H9 (cell line): ENCODE measurements at regions not wholly inside any gene's neighbourhood (a gene's known extent, or its start where the extent isn't known, plus 50 kb on each side); places are given as distances from the start of the nearest gene placed in this dataset.

Source experiments
- DNase-seq: peaks from one replicate; pipeline ENCODE4 v3.0.0-alpha.2; 2017
- H2AFZ ChIP-seq: one replicate; pipeline ENCODE4 v1.6.1; 2013; ENCODE audit warnings: mild to moderate bottlenecking, low read length, control low read depth, moderate library complexity
- H2AK5ac ChIP-seq: 2 replicates; pipeline ENCODE4 v1.6.1; 2013; ENCODE audit warnings: low read length, control low read depth, mixed read lengths; ENCODE audit not compliant: insufficient read length
- H2BK120ac ChIP-seq: one replicate; pipeline ENCODE4 v1.6.1; 2013; ENCODE audit warnings: low read depth, mild to moderate bottlenecking, low read length, control low read depth, inconsistent platforms; ENCODE audit not compliant: poor library complexity, severe bottlenecking
- H2BK12ac ChIP-seq: 2 replicates; pipeline ENCODE4 v1.6.1; 2013; ENCODE audit warnings: low read length, control low read depth, mixed read lengths, low read depth; ENCODE audit not compliant: insufficient read length
- H2BK15ac ChIP-seq: 2 replicates; pipeline ENCODE4 v1.6.1; 2013; ENCODE audit warnings: low read depth, low read length, control low read depth
- H2BK20ac ChIP-seq: one replicate; pipeline ENCODE4 v1.6.1; 2013; ENCODE audit warnings: low read depth, mild to moderate bottlenecking, low read length, control low read depth, inconsistent platforms; ENCODE audit not compliant: poor library complexity, severe bottlenecking
- H2BK5ac ChIP-seq: 2 replicates; pipeline ENCODE4 v1.6.1; 2013; ENCODE audit warnings: low read length, control low read depth, mixed read lengths; ENCODE audit not compliant: insufficient read length
- H3K14ac ChIP-seq: 2 replicates; pipeline ENCODE4 v1.6.1; 2013; ENCODE audit warnings: low read length, control low read depth; ENCODE audit not compliant: insufficient read depth
- H3K18ac ChIP-seq: 2 replicates; pipeline ENCODE4 v1.6.1; 2013; ENCODE audit warnings: low read depth, mild to moderate bottlenecking, mixed read lengths, low read length, control low read depth; ENCODE audit not compliant: insufficient read length
- H3K23ac ChIP-seq: 2 replicates; pipeline ENCODE4 v1.6.1; 2013; ENCODE audit warnings: low read length, control low read depth, mixed read lengths, low read depth; ENCODE audit not compliant: insufficient read length
- H3K23me2 ChIP-seq: 2 replicates; pipeline ENCODE4 v1.6.1; 2013; ENCODE audit warnings: low read depth, mild to moderate bottlenecking, mixed read lengths, low read length, control low read depth; ENCODE audit not compliant: insufficient read length, poor library complexity, severe bottlenecking
- H3K27ac ChIP-seq: 2 replicates; pipeline ENCODE4 v1.5.1; 2013; ENCODE audit warnings: low read length, control low read depth, mixed read lengths, low read depth; ENCODE audit not compliant: insufficient read length
- H3K27me3 ChIP-seq: 2 replicates; pipeline ENCODE4 v1.6.1; 2013; ENCODE audit warnings: low read length, control low read depth, inconsistent platforms; ENCODE audit not compliant: insufficient read depth
- H3K4ac ChIP-seq: 2 replicates; pipeline ENCODE4 v1.6.1; 2013; ENCODE audit warnings: low read depth, mild to moderate bottlenecking, control low read depth, inconsistent platforms, low read length, moderate library complexity
- H3K4me1 ChIP-seq: 2 replicates; pipeline ENCODE4 v1.6.1; 2013; ENCODE audit warnings: low read length, control low read depth, inconsistent platforms; ENCODE audit not compliant: insufficient read depth
- H3K4me2 ChIP-seq: 2 replicates; pipeline ENCODE4 v1.6.1; 2013; ENCODE audit warnings: low read length, control low read depth, mixed read lengths; ENCODE audit not compliant: insufficient read length, insufficient read depth
- H3K56ac ChIP-seq: 2 replicates; pipeline ENCODE4 v1.6.1; 2013; ENCODE audit warnings: low read depth, mild to moderate bottlenecking, mixed read lengths, low read length, control low read depth; ENCODE audit not compliant: insufficient read length
- H3K79me1 ChIP-seq: 2 replicates; pipeline ENCODE4 v1.6.1; 2013; ENCODE audit warnings: low read depth, mild to moderate bottlenecking, moderate library complexity, low read length, control low read depth, inconsistent platforms; ENCODE audit not compliant: insufficient read depth, poor library complexity, severe bottlenecking
- H3K79me2 ChIP-seq: 2 replicates; pipeline ENCODE4 v1.6.1; 2013; ENCODE audit warnings: low read length, control low read depth, inconsistent platforms; ENCODE audit not compliant: insufficient read depth
- H3K9ac ChIP-seq: 2 replicates; pipeline ENCODE4 v1.6.1; 2013; ENCODE audit warnings: low read length, control low read depth, mixed read lengths; ENCODE audit not compliant: insufficient read length; ENCODE audit errors: extremely low read depth
- H3K9me3 ChIP-seq: one replicate; pipeline ENCODE4 v1.6.1; 2013; ENCODE audit warnings: low read depth, low read length, inconsistent platforms; ENCODE audit not compliant: control insufficient read depth
- H3T11ph ChIP-seq: one replicate; pipeline ENCODE4 v1.6.1; 2013; ENCODE audit warnings: mild to moderate bottlenecking, low read length, control low read depth, inconsistent platforms
- H4K20me1 ChIP-seq: one replicate; pipeline ENCODE4 v1.6.1; 2013; ENCODE audit not compliant: control insufficient read depth, insufficient read length, insufficient read depth
- H4K5ac ChIP-seq: 2 replicates; pipeline ENCODE4 v1.6.1; 2013; ENCODE audit warnings: low read depth, mild to moderate bottlenecking, mixed read lengths, low read length, control low read depth; ENCODE audit not compliant: insufficient read length
- H4K8ac ChIP-seq: replicated peaks from 2 replicates; pipeline ENCODE4 v1.6.1; 2013; ENCODE audit warnings: low read length, control low read depth, mixed read lengths, low read depth; ENCODE audit not compliant: insufficient read length
- H4K91ac ChIP-seq: 2 replicates; pipeline ENCODE4 v1.6.1; 2013; ENCODE audit warnings: low read depth, mild to moderate bottlenecking, moderate library complexity, mixed read lengths, low read length, control low read depth; ENCODE audit not compliant: insufficient read length
- H3K27ac Mint-ChIP-seq, 3 experiments: 2 replicates in 2 of 3; 3 replicates in 1 of 3; pipeline ENCODE4 v1.8.0; 2020 to 2021; ENCODE audit warnings: mixed read lengths in 3 of 3, mild to moderate bottlenecking in 1 of 3, moderate library complexity in 1 of 3
- H3K27me3 Mint-ChIP-seq: 2 replicates; pipeline ENCODE4 v1.8.0; 2021; ENCODE audit warnings: low read depth, mild to moderate bottlenecking, moderate library complexity, mixed read lengths
- H3K36me3 Mint-ChIP-seq, 3 experiments: 2 replicates in 2 of 3; 3 replicates in 1 of 3; pipeline ENCODE4 v1.8.0; 2020 to 2021; ENCODE audit warnings: low read depth in 3 of 3, mixed read lengths in 3 of 3; ENCODE audit not compliant: insufficient read depth in 1 of 3
- H3K4me1 Mint-ChIP-seq, 2 experiments: 2 replicates each; pipeline ENCODE4 v1.8.0; 2020; ENCODE audit warnings: mixed read lengths in 2 of 2
- H3K4me3 Mint-ChIP-seq, 2 experiments: 2 replicates in 1 of 2; 3 replicates in 1 of 2; pipeline ENCODE4 v1.8.0; 2020 to 2021; ENCODE audit warnings: mild to moderate bottlenecking in 2 of 2, mixed read lengths in 2 of 2, moderate library complexity in 1 of 2
- H3K9me3 Mint-ChIP-seq, 2 experiments: 2 replicates in 1 of 2; 3 replicates in 1 of 2; pipeline ENCODE4 v1.8.0; 2020; ENCODE audit warnings: mild to moderate bottlenecking in 2 of 2, mixed read lengths in 2 of 2, moderate library complexity in 1 of 2
- CTCF ChIP-seq: fragments of 200-600 bp; sonication (generic); conservative IDR thresholded peaks from 3 replicates; pipeline ENCODE4 v1.8.0; 2021; ENCODE audit warnings: antibody characterized with exemption, mild to moderate bottlenecking
- WGBS: extraction: QIAGEN DNeasy Blood & Tissue Kit; methylation state at CpG from one replicate; pipeline ENCODE4 v1.1.7; 2013; ENCODE audit warnings: missing lambda C conversion rate, low lambda C conversion rate, mixed read lengths; ENCODE audit not compliant: insufficient read length; ENCODE audit errors: extremely low coverage; 5-methylcytosine and 5-hydroxymethylcytosine counted together

- no peaks in the 10 kb centered on the region; a peak in 1 of 5 replicates for H3K9me3 Mint-ChIP-seq
- Histone ChIP-seq H2BK5ac (no peak overlapping the region), H3K4ac (no peak overlapping the region), H3K9me3 (no peaks in the 10 kb centered on the region), H2BK20ac (no peak overlapping the region), H3K79me2 (no peaks in the 10 kb centered on the region), H3T11ph (no peak overlapping the region), H2BK15ac (no peak overlapping the region), H3K4me2 (no peak overlapping the region), H3K18ac (no peak overlapping the region), H3K14ac (no peak overlapping the region), H3K23me2 (no peaks in the 10 kb centered on the region), H3K79me1 (no peaks in the 10 kb centered on the region), H4K91ac (no peak overlapping the region), H3K4me1 (no peaks in the 10 kb centered on the region; the same call in 1 of the 2 replicates), H3K9ac (no peak overlapping the region), H2BK120ac (no peak overlapping the region), H3K23ac (no peak overlapping the region), H4K8ac (no peak overlapping the region), H4K5ac (no peak overlapping the region), H3K27ac (no peak overlapping the region), H2AFZ (no peak overlapping the region), H4K20me1 (peaks cover 4% of the 10 kb centered on the region), H3K56ac (no peak overlapping the region), H3K27me3 (no peaks in the 10 kb centered on the region), H2BK12ac (no peak overlapping the region), H2AK5ac (no peak overlapping the region)
- H3K36me3 Mint-ChIP-seq = no peaks in the 10 kb centered on the region
- no CpG with 5 or more reads among the region's 1 CpG for WGBS
- peaks cover 6 to 14% of the 10 kb centered on the region in 2 experiments for H3K4me1 Mint-ChIP-seq
- no peak for TF ChIP-seq CTCF
- H3K27ac Mint-ChIP-seq = no peak overlapping the region
- DNase-seq = no peak
- peaks cover 4% of the 10 kb centered on the region; the same call in 1 of the 2 replicates for H3K27me3 Mint-ChIP-seq
- H3K4me3 Mint-ChIP-seq = no peak overlapping the region
These were observed 57.6 kb upstream of the KCNMA1 start for GRCh38 chr10:77695186-77695585.
